ENCODE measurements at regions not wholly inside any gene's neighbourhood (a gene's known extent, or its start where the extent isn't known, plus 50 kb on each side); places are given as distances from the start of the nearest gene placed in this dataset.

GRCh38 chr3:170717410-170718402 is 131.8 kb upstream of the SLC7A14 start:
- Histone ChIP-seq H3K79me2 (ENCODE audit: insufficient read depth) (no peaks in the 10 kb centered on the region), H4K20me1 (ENCODE audit: insufficient read depth) (no peaks in the 10 kb centered on the region), H3K4me1 (ENCODE audit: control insufficient read depth in 1 of 2, insufficient read depth in 2 of 2, low read depth in 1 of 2, low read length in 1 of 2) (peaks cover 2 to 13% of the 10 kb centered on the region in 2 experiments; a peak in 3 of 4 replicates), H3K9ac (no peak overlapping the region), H3F3A (replicated peaks; ENCODE audit: insufficient read depth) (peaks cover 31% of the 10 kb centered on the region), H3K36me3 (replicated peaks in 1 of 2; ENCODE audit: control insufficient read depth in 1 of 2, insufficient read depth in 2 of 2, low read length in 1 of 2) (no peaks in the 10 kb centered on the region), H3K9me2 (no peaks in the 10 kb centered on the region), H2AFZ (ENCODE audit: low read depth) (no peak overlapping the region), H3K4me3 (ENCODE audit: low read depth in 2 of 2, low read length in 1 of 2) (no peak overlapping the region), H3K9me3 (no peaks in the 10 kb centered on the region), H3K27me3 (ENCODE audit: insufficient read depth) (no peaks in the 10 kb centered on the region), H3K27ac (ENCODE audit: low read depth in 2 of 2, low read length in 1 of 2) (no peak overlapping the region), H3K4me2 (no peak overlapping the region)
- ChIA-PET POLR2A (no interaction called here), CTCF (interaction anchor here (1.0 to 2.3 kb wide), 2 partner anchors 12 to 94 kb away, joined by 4 to 6 read pairs; no protein-coding TSS in a partner anchor)
- DNase-seq = no peak
- TF ChIP-seq MEF2A (IDR thresholded peaks at IDR 0.05; ENCODE audit: borderline replicate concordance, low read depth) (no peak), CHD2 (IDR thresholded peaks at IDR 0.05; ENCODE audit: low read length, partially characterized antibody) (no peak), FOXJ3 (CRISPR knock-in tag; IDR thresholded peaks at IDR 0.05) (no peak), POLR2AphosphoS5 (IDR thresholded peaks at IDR 0.05; ENCODE audit: low read depth, low read length) (no peak), FOSL2 (IDR thresholded peaks at IDR 0.05; ENCODE audit: borderline replicate concordance, low read depth) (no peak), IRF3 (IDR thresholded peaks at IDR 0.05; ENCODE audit: low read depth, low read length) (no peak), FOXM1 (IDR thresholded peaks at IDR 0.05; ENCODE audit: low read depth) (no peak), RAD21 (IDR thresholded peaks at IDR 0.05; ENCODE audit: low read length) (no peak), RXRA (IDR thresholded peaks at IDR 0.05; ENCODE audit: borderline replicate concordance, low read depth) (no peak), REST (IDR thresholded peaks at IDR 0.05; ENCODE audit: low read depth, low read length) (no peak), TAF1 (IDR thresholded peaks at IDR 0.05; ENCODE audit: borderline replicate concordance, low read depth, low read length) (no peak), ZBTB33 (IDR thresholded peaks at IDR 0.05; ENCODE audit: borderline replicate concordance, low read depth) (no peak), YY1 (IDR thresholded peaks at IDR 0.05; ENCODE audit: low read depth) (no peak), USF2 (IDR thresholded peaks at IDR 0.05; ENCODE audit: borderline replicate concordance, low read depth, low read length) (no peak)
- WGBS (ENCODE audit: low lambda C conversion rate) = 80% methylated on average over 6 of the region's 6 CpGs

Measured in SK-N-SH (cell line).